ENCODE measurements at regions not wholly inside any gene's neighbourhood (a gene's known extent, or its start where the extent isn't known, plus 50 kb on each side); places are given as distances from the start of the nearest gene placed in this dataset.

- H3K27ac Mint-ChIP-seq, result no peak overlapping the region
- no peaks in the 10 kb centered on the region for H4K20me1 ChIP-seq (ENCODE audit: control insufficient read depth, insufficient read depth, low read length, poor library complexity, severe bottlenecking)
- intact Hi-C loops (cut with micrococcal nuclease), result no loop called here
- H3K9me3 ChIP-seq (ENCODE audit: control extremely low read depth in 1 of 3, control insufficient read depth in 2 of 3, insufficient read depth in 1 of 3, low read length in 2 of 3), result no peaks in the 10 kb centered on the region
- H3K27me3 ChIP-seq (replicated peaks in 1 of 4; ENCODE audit: control extremely low read depth in 1 of 4, control insufficient read depth in 3 of 4, insufficient read depth in 4 of 4, low read length in 3 of 4), result no peaks in the 10 kb centered on the region
- no peak overlapping the region for H3K4me3 Mint-ChIP-seq
- no peaks in the 10 kb centered on the region for H3K36me3 ChIP-seq (replicated peaks in 1 of 2; ENCODE audit: control extremely low read depth in 1 of 2, control insufficient read depth in 1 of 2, extremely low read depth in 1 of 2, insufficient read depth in 2 of 2, low read length in 1 of 2)
- no peaks in the 10 kb centered on the region for H3K4me1 Mint-ChIP-seq
- ChIA-PET POLR2A (no interaction called here), CTCF (no interaction called here)
- no peak overlapping the region for H3K4me2 ChIP-seq (replicated peaks; ENCODE audit: low read depth, low read length, poor library complexity, severe bottlenecking)
- H3K27ac ChIP-seq (ENCODE audit: low read length in 2 of 2), result no peak overlapping the region
- ATAC-seq (ENCODE audit: low read depth) (no peak), DNase-seq (no peak)
- H3K9ac ChIP-seq (ENCODE audit: low read length), result no peak overlapping the region
- WGBS (ENCODE audit: insufficient coverage), result no CpG with 5 or more reads among the region's 1 CpG
- no peaks in the 10 kb centered on the region for H3K4me1 ChIP-seq (ENCODE audit: control insufficient read depth in 2 of 2, insufficient read depth in 2 of 2, low read length in 2 of 2)
- H3K27me3 Mint-ChIP-seq, result no peaks in the 10 kb centered on the region
- no peaks in the 10 kb centered on the region for H3K9me3 Mint-ChIP-seq (ENCODE audit: insufficient read depth)
- H2AFZ ChIP-seq (ENCODE audit: insufficient read depth, low read depth, low read length, poor library complexity, severe bottlenecking), result no peak overlapping the region
- no peaks in the 10 kb centered on the region for H3K79me2 ChIP-seq (ENCODE audit: control insufficient read depth, insufficient read depth, low read length)
- TF ChIP-seq EZH2 (IDR thresholded peaks at IDR 0.05; ENCODE audit: borderline replicate concordance, insufficient read depth, low read depth, low read length, poor library complexity, severe bottlenecking) (no peak), CTCF (IDR thresholded peaks at IDR 0.05) (no peak)
- no peak overlapping the region for H3K4me3 ChIP-seq (ENCODE audit: control extremely low read depth in 1 of 5, extremely low read depth in 1 of 5, insufficient read depth in 1 of 5, low read depth in 2 of 5, low read length in 4 of 5)
These were observed 700.8 kb upstream of the SPRY2 start for GRCh38 chr13:81041761-81042160.

GRCh38 chr13:81031996-81032395 lies 691.1 kb upstream of the SPRY2 start:
- ATAC-seq (ENCODE audit: low read depth) (no peak), DNase-seq (no peak)
- intact Hi-C loops (cut with micrococcal nuclease), result no loop called here
- no CpG with 5 or more reads among the region's 1 CpG for whole genome bisulfite sequencing (ENCODE audit: insufficient coverage)
- Mint-ChIP-seq H3K9me3 (ENCODE audit: insufficient read depth) (no peaks in the 10 kb centered on the region), H3K27me3 (no peaks in the 10 kb centered on the region), H3K4me3 (no peak overlapping the region), H3K4me1 (no peaks in the 10 kb centered on the region), H3K27ac (no peak overlapping the region)
- Histone ChIP-seq H3K27ac (ENCODE audit: low read length in 2 of 2) (no peak overlapping the region), H4K20me1 (ENCODE audit: control insufficient read depth, insufficient read depth, low read length, poor library complexity, severe bottlenecking) (no peaks in the 10 kb centered on the region), H3K36me3 (replicated peaks in 1 of 2; ENCODE audit: control extremely low read depth in 1 of 2, control insufficient read depth in 1 of 2, extremely low read depth in 1 of 2, insufficient read depth in 2 of 2, low read length in 1 of 2) (no peaks in the 10 kb centered on the region), H2AFZ (ENCODE audit: insufficient read depth, low read depth, low read length, poor library complexity, severe bottlenecking) (no peak overlapping the region), H3K9ac (ENCODE audit: low read length) (no peak overlapping the region), H3K4me1 (ENCODE audit: control insufficient read depth in 2 of 2, insufficient read depth in 2 of 2, low read length in 2 of 2) (no peaks in the 10 kb centered on the region), H3K4me3 (ENCODE audit: control extremely low read depth in 1 of 5, extremely low read depth in 1 of 5, insufficient read depth in 1 of 5, low read depth in 2 of 5, low read length in 4 of 5) (no peak overlapping the region), H3K4me2 (replicated peaks; ENCODE audit: low read depth, low read length, poor library complexity, severe bottlenecking) (no peak overlapping the region), H3K27me3 (replicated peaks in 1 of 4; ENCODE audit: control extremely low read depth in 1 of 4, control insufficient read depth in 3 of 4, insufficient read depth in 4 of 4, low read length in 3 of 4) (no peaks in the 10 kb centered on the region), H3K79me2 (ENCODE audit: control insufficient read depth, insufficient read depth, low read length) (no peaks in the 10 kb centered on the region), H3K9me3 (ENCODE audit: control extremely low read depth in 1 of 3, control insufficient read depth in 2 of 3, insufficient read depth in 1 of 3, low read length in 2 of 3) (no peaks in the 10 kb centered on the region)
- ChIA-PET POLR2A (no interaction called here), CTCF (no interaction called here)
- TF ChIP-seq CTCF (IDR thresholded peaks at IDR 0.05), result no peak
- no peak for TF ChIP-seq EZH2 (IDR thresholded peaks at IDR 0.05; ENCODE audit: borderline replicate concordance, insufficient read depth, low read depth, low read length, poor library complexity, severe bottlenecking)
